Tibial artery (tissue), 4 donors: ENCODE measurements at regions not wholly inside any gene's neighbourhood (a gene's known extent, or its start where the extent isn't known, plus 50 kb on each side); places are given as distances from the start of the nearest gene placed in this dataset.

ENCODE experiments used
- DNase-seq, 2 donors: peaks; one replicate each; pipeline ENCODE4 v3.0.0-alpha.2; 2019
- H3K27ac ChIP-seq, 2 donors: fragments of 200-600 bp; sonication (generic) in 1 of 2; 1 replicate in 1 of 2; 2 replicates in 1 of 2; pipeline ENCODE4 v1.5.1; 2018 to 2019; ENCODE audit warnings: mild to moderate bottlenecking in 1 of 2
- H3K27me3 ChIP-seq, 2 donors: fragments of 200-600 bp; sonication (generic) in 1 of 2; one replicate each; pipeline versions ENCODE4 v1.5.1 to v1.6.0; 2016 to 2019
- H3K36me3 ChIP-seq, 3 donors: fragments of 200-600 bp; sonication (generic) in 2 of 3; one replicate each; pipeline ENCODE4 v1.5.1; 2016 to 2019; ENCODE audit warnings: mild to moderate bottlenecking in 2 of 3
- H3K4me1 ChIP-seq, 4 donors: fragments of 200-600 bp; sonication (generic) in 2 of 4; 1 replicate in 3 of 4; 2 replicates in 1 of 4; pipeline ENCODE4 v1.5.1; 2016 to 2019
- H3K4me3 ChIP-seq, 2 donors: fragments of 200-600 bp; sonication (generic) in 1 of 2; 1 replicate in 1 of 2; 2 replicates in 1 of 2; pipeline ENCODE4 v1.5.1; 2018 to 2019; ENCODE audit warnings: mild to moderate bottlenecking in 2 of 2
- H3K9me3 ChIP-seq, 3 donors: fragments of 200-600 bp; sonication (generic) in 1 of 3; one replicate each; pipeline ENCODE4 v1.5.1; 2016 to 2019
- CTCF ChIP-seq, 2 experiments: fragments of 200-600 bp in 1 of 2; fragments of 450-650 bp in 1 of 2; IDR thresholded peaks; one replicate each; pipeline ENCODE4 v1.5.1; 2017 to 2019; ENCODE audit warnings: antibody characterized with exemption in 2 of 2, mild to moderate bottlenecking in 1 of 2, moderate library complexity in 1 of 2
- intact Hi-C: fragments of 100-400 bp; cut with DNase I; formaldehyde crosslinking; loops from one replicate; pipeline ENCODE4 v1.15.0; 2023; ENCODE audit warnings: low total_unique reads

DNA sequence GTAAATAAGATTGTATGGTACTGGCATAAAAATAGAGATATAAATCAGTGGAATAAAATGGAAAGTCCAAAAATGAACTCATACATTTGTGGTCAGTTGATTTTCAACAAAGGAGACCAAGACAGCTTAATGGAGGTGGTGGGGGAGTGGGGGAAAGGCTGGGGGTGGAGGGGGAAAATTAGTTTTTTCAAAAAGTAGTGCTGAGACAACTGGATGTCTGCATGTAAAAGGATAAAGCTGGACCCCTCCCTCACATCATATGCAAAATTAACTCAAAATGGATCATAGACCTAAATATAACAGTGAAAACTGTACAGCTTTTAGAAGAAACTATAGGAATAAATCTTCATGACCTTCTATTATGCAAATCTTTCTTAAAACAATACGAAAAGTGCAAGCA, 107.0 kb downstream of the HMHB1 start:
- no peak for TF ChIP-seq CTCF (IDR thresholded peaks at IDR 0.05)
- DNase-seq = no peak
- intact Hi-C loops = no loop called here

GRCh38 chr5:143920772-143921171, 108.8 kb downstream of the HMHB1 start:
- H3K4me1 ChIP-seq = peaks cover 0 to 17% (median 2%) of the 10 kb centered on the region in 4 donors
- H3K27ac ChIP-seq = no peak overlapping the region
- no peaks in the 10 kb centered on the region for H3K36me3 ChIP-seq
- H3K27me3 ChIP-seq = no peaks in the 10 kb centered on the region
- TF ChIP-seq CTCF (IDR thresholded peaks at IDR 0.05) = no peak
- intact Hi-C loops = no loop called here
- H3K4me3 ChIP-seq = no peak overlapping the region
- DNase-seq = no peak
- no peaks in the 10 kb centered on the region for H3K9me3 ChIP-seq

More for the DNA sequence above, 107.0 kb downstream of the HMHB1 start:
- Histone ChIP-seq H3K27me3 (no peaks in the 10 kb centered on the region), H3K27ac (no peak overlapping the region), H3K9me3 (no peaks in the 10 kb centered on the region), H3K4me3 (no peak overlapping the region), H3K36me3 (no peaks in the 10 kb centered on the region), H3K4me1 (peaks cover 0 to 17% (median 2%) of the 10 kb centered on the region in 4 donors)

GRCh38 chr5:143921525-143922311, 109.8 kb downstream of the HMHB1 start:
- TF ChIP-seq CTCF (IDR thresholded peaks at IDR 0.05) = no peak
- Histone ChIP-seq H3K36me3 (no peaks in the 10 kb centered on the region), H3K4me1 (peaks cover 0 to 17% (median 2%) of the 10 kb centered on the region in 4 donors), H3K27me3 (no peaks in the 10 kb centered on the region), H3K27ac (peak overlapping the region in 1 of 2 donors; percentile 15), H3K4me3 (no peak overlapping the region), H3K9me3 (no peaks in the 10 kb centered on the region)
- intact Hi-C loops = no loop called here
- DNase-seq = no peak

- Histone ChIP-seq H3K36me3 (no peaks in the 10 kb centered on the region), H3K4me3 (no peak overlapping the region), H3K9me3 (no peaks in the 10 kb centered on the region), H3K27ac (peak overlapping the region in 1 of 2 donors; percentile 15), H3K27me3 (no peaks in the 10 kb centered on the region), H3K4me1 (peaks cover 0 to 17% (median 2%) of the 10 kb centered on the region in 4 donors)
- intact Hi-C loops = no loop called here
- TF ChIP-seq CTCF (IDR thresholded peaks at IDR 0.05) = no peak
- peak in 1 of 2 donors; percentile 56 for DNase-seq
Observed at GRCh38 chr5:143922718-143923117, 110.8 kb downstream of the HMHB1 start.

DNA sequence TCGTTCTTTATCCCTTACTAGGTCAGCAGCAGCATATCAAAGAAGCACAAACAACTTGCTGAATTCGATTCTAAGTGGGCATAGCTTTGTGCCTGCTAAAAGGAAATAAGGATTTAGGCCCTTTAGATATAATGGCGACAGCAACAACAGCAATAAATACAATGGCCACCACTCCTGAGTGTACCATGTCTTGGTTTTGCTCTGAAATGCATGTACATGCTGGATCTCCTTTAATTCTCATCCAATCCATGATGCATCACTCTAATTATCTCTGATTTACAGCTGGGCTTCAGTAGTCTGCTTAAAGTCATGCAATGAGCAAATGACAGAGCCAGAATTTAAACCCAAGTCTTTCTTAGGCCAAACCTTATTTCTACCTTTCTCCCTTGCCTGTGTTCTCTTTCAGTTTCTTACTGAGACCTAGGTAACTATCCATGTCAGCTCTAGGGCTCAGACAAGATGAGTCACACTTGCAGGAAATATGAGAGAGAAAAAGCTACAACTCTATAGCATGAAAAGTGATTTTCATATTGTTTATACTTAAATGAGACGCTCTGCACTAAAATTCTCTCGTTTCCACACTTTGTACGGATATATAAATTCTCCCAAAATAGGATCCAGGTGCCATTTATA, 111.8 kb downstream of the HMHB1 start:
- no peaks in the 10 kb centered on the region for H3K9me3 ChIP-seq
- DNase-seq = no peak
- TF ChIP-seq CTCF (IDR thresholded peaks at IDR 0.05) = no peak
- intact Hi-C loops = no loop called here
- no peak overlapping the region for H3K27ac ChIP-seq
- H3K36me3 ChIP-seq = no peaks in the 10 kb centered on the region
- no peaks in the 10 kb centered on the region for H3K27me3 ChIP-seq
- no peak overlapping the region for H3K4me3 ChIP-seq
- peaks cover 0 to 17% (median 2%) of the 10 kb centered on the region in 4 donors for H3K4me1 ChIP-seq
